Panc1 (cell line): ENCODE measurements at regions not wholly inside any gene's neighbourhood (a gene's known extent, or its start where the extent isn't known, plus 50 kb on each side); places are given as distances from the start of the nearest gene placed in this dataset.

ENCODE experiments used
- ATAC-seq: fragments of 200-7000 bp; cut with Tn5 transposase; 2 replicates; pipeline ENCODE4 v1.9.1; 2020; ENCODE audit warnings: mild to moderate bottlenecking, moderate library complexity
- BruUV-seq: library from RNA; stranded (reverse); fragments of 400-500 nt; replicated peaks from 2 replicates; lab custom pipeline; 2021; lab: Mats Ljungman, UMichigan
- CTCF ChIA-PET: fragments of 300-600 bp; sonication (Branson Sonifier 250); formaldehyde crosslinking; loops from one replicate; lab custom pipeline; 2022; ENCODE audit warnings: antibody characterized with exemption; lab: Charles Lee
- POLR2A ChIA-PET: fragments of 300-600 bp; sonication (Branson Sonifier 250); formaldehyde crosslinking; loops from one replicate; lab custom pipeline; 2022; ENCODE audit warnings: antibody characterized with exemption; lab: Charles Lee
- DNase-seq: peaks from one replicate; pipeline ENCODE4 v3.0.0-alpha.2; 2010; ENCODE audit warnings: low read depth, low spot score
- H3K27ac ChIP-seq: 2 replicates; pipeline ENCODE4 v1.5.1; 2011; ENCODE audit warnings: mild to moderate bottlenecking, low read length, inconsistent platforms
- H3K27me3 ChIP-seq: fragments of 200-500 bp; sonication (Bioruptor generic); 2 replicates; pipeline ENCODE4 v1.6.0; 2014; ENCODE audit warnings: low read length, inconsistent platforms; ENCODE audit not compliant: control insufficient read depth, insufficient read depth
- H3K36me3 ChIP-seq: fragments of 200-500 bp; sonication (Bioruptor generic); 2 replicates; pipeline ENCODE4 v1.5.1; 2014; ENCODE audit warnings: inconsistent platforms, mild to moderate bottlenecking, low read length, moderate library complexity; ENCODE audit not compliant: control insufficient read depth, insufficient read depth
- H3K4me1 ChIP-seq: 2 replicates; pipeline ENCODE4 v1.5.1; 2011; ENCODE audit warnings: inconsistent platforms, mild to moderate bottlenecking, low read length, moderate library complexity; ENCODE audit not compliant: control insufficient read depth, insufficient read depth
- H3K4me3 ChIP-seq, 2 experiments: 2 replicates each; pipeline ENCODE4 v1.5.1; 2011 to 2012; ENCODE audit warnings: low read depth in 2 of 2, low read length in 2 of 2, mild to moderate bottlenecking in 2 of 2, inconsistent platforms in 1 of 2, moderate library complexity in 1 of 2
- H3K9me3 ChIP-seq: fragments of 200-500 bp; sonication (Bioruptor generic); 2 replicates; pipeline ENCODE4 v1.5.1; 2014; ENCODE audit warnings: low read depth, mild to moderate bottlenecking, inconsistent platforms, low read length, moderate library complexity; ENCODE audit not compliant: control insufficient read depth, insufficient read depth
- CTCF ChIP-seq: fragments of 450-650 bp; IDR thresholded peaks from 2 replicates; pipeline ENCODE4 v1.5.1; 2017; ENCODE audit warnings: mild to moderate bottlenecking
- POLR2AphosphoS5 ChIP-seq: IDR thresholded peaks from 2 replicates; pipeline ENCODE4 v1.6.1; 2012; ENCODE audit warnings: mild to moderate bottlenecking, low read depth, low read length, moderate library complexity
- REST ChIP-seq, 2 experiments: IDR thresholded peaks; 2 replicates each; pipeline ENCODE4 v1.6.1; 2011 to 2012; ENCODE audit warnings: low read depth in 2 of 2, control low read depth in 1 of 2, low read length in 1 of 2, mild to moderate bottlenecking in 1 of 2, moderate library complexity in 1 of 2; ENCODE audit not compliant: insufficient read depth in 1 of 2
- SIN3A ChIP-seq: IDR thresholded peaks from 2 replicates; pipeline ENCODE4 v1.6.1; 2012; ENCODE audit warnings: low read depth, mild to moderate bottlenecking, low read length, moderate library complexity, borderline replicate concordance; ENCODE audit not compliant: insufficient read depth
- TCF7L2 ChIP-seq: IDR thresholded peaks from 2 replicates; pipeline ENCODE4 v1.6.1; 2011; ENCODE audit warnings: mild to moderate bottlenecking, low read depth, low read length, inconsistent platforms
- in situ Hi-C: cut with HindIII; loops from 2 replicates; pipeline ENCODE4 v1.10.0; 2016; ENCODE audit warnings: low sequenced_read_pairs, low pct_unique_long_range_greater_than_20kb
- intact Hi-C: fragments of 100-400 bp; cut with micrococcal nuclease; formaldehyde crosslinking; loops from one replicate; pipeline ENCODE4 v1.10.0; 2022; ENCODE audit not compliant: unreplicated experiment

GRCh38 chr2:109703798-109704197 is 89.6 kb downstream of the SOWAHC start:
- H3K4me3 ChIP-seq = no peak overlapping the region
- ChIA-PET CTCF (no interaction called here), POLR2A (no interaction called here)
- no peaks in the 10 kb centered on the region for H3K9me3 ChIP-seq
- DNase-seq (no peak), ATAC-seq (no peak)
- in situ Hi-C loops = no loop called here
- BruUV-seq = no TSS peak
- TF ChIP-seq POLR2AphosphoS5 = no peak
- no peak for TF ChIP-seq SIN3A
- no peak overlapping the region for H3K27ac ChIP-seq
- no peaks in the 10 kb centered on the region for H3K27me3 ChIP-seq
- H3K36me3 ChIP-seq = no peaks in the 10 kb centered on the region
- intact Hi-C loops = no loop called here
- H3K4me1 ChIP-seq = peaks cover 14% of the 10 kb centered on the region

GRCh38 chr2:109707281-109708147 is 86.6 kb upstream of the RGPD5 start:
- no peaks in the 10 kb centered on the region for H3K27me3 ChIP-seq
- no TSS peak for BruUV-seq
- no peak overlapping the region for H3K4me3 ChIP-seq
- no peaks in the 10 kb centered on the region for H3K36me3 ChIP-seq
- in situ Hi-C loops (no loop called here), intact Hi-C loops (no loop called here)
- no peaks in the 10 kb centered on the region for H3K9me3 ChIP-seq
- H3K27ac ChIP-seq = no peak overlapping the region
- ChIA-PET POLR2A (no interaction called here), CTCF (no interaction called here)
- no peak for DNase-seq
- ATAC-seq = no peak
- TF ChIP-seq REST (IDR thresholded peaks at IDR 0.05; ENCODE audit: insufficient read depth in 1 of 2, low read depth in 2 of 2, low read length in 1 of 2) (no peak), POLR2AphosphoS5 (no peak), TCF7L2 (no peak), CTCF (no peak), SIN3A (no peak)
- H3K4me1 ChIP-seq = no peaks in the 10 kb centered on the region
